Mesendoderm (in vitro differentiated cells): ENCODE measurements at regions not wholly inside any gene's neighbourhood (a gene's known extent, or its start where the extent isn't known, plus 50 kb on each side); places are given as distances from the start of the nearest gene placed in this dataset.

Experiments used
- DNase-seq: peaks from one replicate; pipeline ENCODE4 v3.0.0; 2013
- H2AK5ac ChIP-seq: 2 replicates; pipeline ENCODE4 v1.6.1; 2013; ENCODE audit warnings: low read length, inconsistent platforms
- H2BK120ac ChIP-seq: 2 replicates; pipeline ENCODE4 v1.6.1; 2013; ENCODE audit warnings: low read depth, mild to moderate bottlenecking, low read length, moderate library complexity, mixed read lengths
- H2BK15ac ChIP-seq: replicated peaks from 2 replicates; pipeline ENCODE4 v1.6.1; 2013; ENCODE audit warnings: low read depth, mild to moderate bottlenecking, moderate library complexity
- H2BK5ac ChIP-seq: 2 replicates; pipeline ENCODE4 v1.6.1; 2013; ENCODE audit warnings: low read length, inconsistent platforms
- H3K18ac ChIP-seq: 2 replicates; pipeline ENCODE4 v1.6.1; 2013; ENCODE audit warnings: mild to moderate bottlenecking, low read length, mixed read lengths
- H3K23ac ChIP-seq: one replicate; pipeline ENCODE4 v1.6.1; 2013; ENCODE audit warnings: low read length
- H3K27ac ChIP-seq: 2 replicates; pipeline ENCODE4 v1.5.1; 2013; ENCODE audit warnings: low read depth, mild to moderate bottlenecking, inconsistent platforms, low read length, moderate library complexity
- H3K27me3 ChIP-seq: 2 replicates; pipeline ENCODE4 v1.6.1; 2013; ENCODE audit warnings: low read length, control low read depth, mild to moderate bottlenecking, inconsistent platforms; ENCODE audit not compliant: insufficient read depth, poor library complexity
- H3K36me3 ChIP-seq: 2 replicates; pipeline ENCODE4 v1.6.1; 2013; ENCODE audit warnings: low read length, inconsistent platforms; ENCODE audit not compliant: control insufficient read depth, insufficient read depth
- H3K4ac ChIP-seq: one replicate; pipeline ENCODE4 v1.6.1; 2013; ENCODE audit warnings: low read depth, mild to moderate bottlenecking, low read length, moderate library complexity
- H3K4me1 ChIP-seq: 2 replicates; pipeline ENCODE4 v1.6.1; 2013; ENCODE audit warnings: low read depth, low read length, inconsistent platforms; ENCODE audit not compliant: control insufficient read depth
- H3K4me2 ChIP-seq: 2 replicates; pipeline ENCODE4 v1.6.1; 2013; ENCODE audit warnings: low read length
- H3K4me3 ChIP-seq: 2 replicates; pipeline ENCODE4 v1.5.1; 2013; ENCODE audit warnings: mild to moderate bottlenecking, low read length
- H3K56ac ChIP-seq: one replicate; pipeline ENCODE4 v1.6.1; 2013; ENCODE audit warnings: low read length
- H3K79me1 ChIP-seq: 2 replicates; pipeline ENCODE4 v1.6.1; 2013; ENCODE audit warnings: low read length, inconsistent platforms
- H3K79me2 ChIP-seq: 2 replicates; pipeline ENCODE4 v1.6.1; 2013; ENCODE audit warnings: mild to moderate bottlenecking, low read length; ENCODE audit not compliant: control insufficient read depth, insufficient read depth
- H3K9ac ChIP-seq: 2 replicates; pipeline ENCODE4 v1.6.1; 2013; ENCODE audit warnings: low read length, inconsistent platforms
- H4K5ac ChIP-seq: one replicate; pipeline ENCODE4 v1.6.1; 2013; ENCODE audit warnings: low read length
- H4K8ac ChIP-seq: one replicate; pipeline ENCODE4 v1.6.1; 2013; ENCODE audit warnings: low read depth, mild to moderate bottlenecking, control low read depth, low read length, moderate library complexity
- WGBS: extraction: QIAGEN DNeasy Blood & Tissue Kit; methylation state at CpG from one replicate; pipeline ENCODE4 v1.1.7; 2013; ENCODE audit warnings: low lambda C conversion rate, missing lambda C conversion rate; ENCODE audit not compliant: insufficient coverage; ENCODE audit errors: extremely low coverage; 5-methylcytosine and 5-hydroxymethylcytosine counted together

DNA sequence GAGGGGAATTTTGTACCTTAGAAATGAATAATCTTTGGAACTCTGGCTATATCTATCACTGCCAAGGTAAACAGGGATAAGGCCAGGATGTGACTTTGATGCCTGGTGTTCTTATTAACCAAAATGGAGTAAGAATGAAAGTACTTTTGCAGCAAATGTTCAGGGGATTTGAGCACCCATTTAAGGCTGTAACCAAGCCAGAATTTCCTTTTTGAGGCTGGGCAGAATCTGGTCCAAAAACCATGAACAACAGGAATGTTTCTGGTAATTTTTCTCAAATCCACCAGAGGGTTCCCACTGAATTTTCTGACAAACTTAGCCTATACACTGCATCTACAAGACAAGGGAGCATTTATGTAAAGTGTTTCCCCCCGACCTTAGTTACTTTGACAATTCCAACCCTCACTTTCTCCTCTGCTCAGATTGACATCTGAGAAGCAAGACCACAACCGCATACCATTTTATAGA, 120.6 kb downstream of the BAMBI start:
- Histone ChIP-seq H2BK15ac (no peak overlapping the region), H3K18ac (no peak overlapping the region), H4K5ac (no peak overlapping the region), H3K56ac (no peak overlapping the region), H3K36me3 (no peaks in the 10 kb centered on the region), H3K27me3 (no peaks in the 10 kb centered on the region), H3K4me1 (no peaks in the 10 kb centered on the region), H3K9ac (no peak overlapping the region), H3K27ac (no peak overlapping the region), H2AK5ac (no peak overlapping the region), H3K23ac (no peak overlapping the region), H4K8ac (no peak overlapping the region), H2BK120ac (no peak overlapping the region), H3K79me2 (no peaks in the 10 kb centered on the region), H3K4ac (no peak overlapping the region), H3K4me2 (no peak overlapping the region), H2BK5ac (no peak overlapping the region), H3K4me3 (no peak overlapping the region), H3K79me1 (no peaks in the 10 kb centered on the region)
- no peak for DNase-seq
- no CpG with 5 or more reads among the region's 2 CpGs for WGBS

- Histone ChIP-seq H3K4me3 (no peak overlapping the region), H3K36me3 (no peaks in the 10 kb centered on the region), H3K18ac (no peak overlapping the region), H3K4ac (no peak overlapping the region), H3K4me2 (no peak overlapping the region), H2BK120ac (no peak overlapping the region), H3K23ac (no peak overlapping the region), H2AK5ac (no peak overlapping the region), H2BK5ac (no peak overlapping the region), H3K79me2 (no peaks in the 10 kb centered on the region), H3K9ac (no peak overlapping the region), H3K27ac (no peak overlapping the region), H3K4me1 (no peaks in the 10 kb centered on the region), H3K56ac (no peak overlapping the region), H4K5ac (no peak overlapping the region), H2BK15ac (no peak overlapping the region), H3K79me1 (no peaks in the 10 kb centered on the region), H3K27me3 (no peaks in the 10 kb centered on the region), H4K8ac (no peak overlapping the region)
- no CpG with 5 or more reads among the region's 4 CpGs for WGBS
- DNase-seq, result no peak
These were observed 121.2 kb downstream of the BAMBI start for GRCh38 chr10:28798428-28798955.

GRCh38 chr10:28798964-28799363, 121.6 kb downstream of the BAMBI start:
- no peaks in the 10 kb centered on the region for H3K4me1 ChIP-seq
- no peaks in the 10 kb centered on the region for H3K79me1 ChIP-seq
- no peak overlapping the region for H3K56ac ChIP-seq
- no peak overlapping the region for H4K5ac ChIP-seq
- H3K18ac ChIP-seq, result no peak overlapping the region
- no peak overlapping the region for H2AK5ac ChIP-seq
- no peak overlapping the region for H3K4me2 ChIP-seq
- no peak overlapping the region for H3K9ac ChIP-seq
- H2BK15ac ChIP-seq, result no peak overlapping the region
- DNase-seq, result no peak
- no peak overlapping the region for H2BK5ac ChIP-seq
- WGBS, result no CpG with 5 or more reads among the region's 2 CpGs
- H3K36me3 ChIP-seq, result no peaks in the 10 kb centered on the region
- H4K8ac ChIP-seq, result no peak overlapping the region
- H3K27me3 ChIP-seq, result no peaks in the 10 kb centered on the region
- H3K79me2 ChIP-seq, result no peaks in the 10 kb centered on the region
- H3K23ac ChIP-seq, result no peak overlapping the region
- no peak overlapping the region for H3K4me3 ChIP-seq
- no peak overlapping the region for H3K27ac ChIP-seq
- no peak overlapping the region for H3K4ac ChIP-seq
- no peak overlapping the region for H2BK120ac ChIP-seq

DNA sequence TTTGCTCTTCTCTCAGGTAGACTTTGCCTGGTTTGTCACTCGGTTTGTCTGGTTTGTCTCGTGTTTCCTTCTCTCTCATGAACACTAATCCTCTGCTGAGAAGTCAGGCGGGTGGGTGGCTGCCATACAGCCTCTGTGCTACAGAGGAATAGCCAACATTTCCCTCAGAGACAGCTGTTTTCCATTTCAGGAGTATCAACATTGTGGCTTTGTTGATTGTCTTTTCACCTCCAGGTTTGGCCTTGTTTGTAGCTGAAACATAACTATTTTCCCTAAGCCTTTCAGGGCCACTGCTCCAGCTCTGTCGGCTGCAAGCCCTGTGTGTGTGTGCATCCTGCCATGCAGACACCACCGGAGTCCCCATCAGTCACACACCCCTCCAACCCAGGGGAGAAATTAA, 122.8 kb downstream of the BAMBI start:
- H3K4me1 ChIP-seq, result no peaks in the 10 kb centered on the region
- no peak overlapping the region for H4K5ac ChIP-seq
- no peak overlapping the region for H3K4me2 ChIP-seq
- WGBS, result no CpG with 5 or more reads among the region's 5 CpGs
- H3K79me1 ChIP-seq, result no peaks in the 10 kb centered on the region
- no peak overlapping the region for H3K4ac ChIP-seq
- H3K56ac ChIP-seq, result no peak overlapping the region
- no peak overlapping the region for H3K27ac ChIP-seq
- DNase-seq, result no peak
- H2BK5ac ChIP-seq, result no peak overlapping the region
- no peak overlapping the region for H4K8ac ChIP-seq
- H3K79me2 ChIP-seq, result no peaks in the 10 kb centered on the region
- no peak overlapping the region for H2BK15ac ChIP-seq
- no peak overlapping the region for H3K23ac ChIP-seq
- no peak overlapping the region for H3K18ac ChIP-seq
- no peak overlapping the region for H3K4me3 ChIP-seq
- H2AK5ac ChIP-seq, result no peak overlapping the region
- no peak overlapping the region for H2BK120ac ChIP-seq
- no peaks in the 10 kb centered on the region for H3K36me3 ChIP-seq
- no peak overlapping the region for H3K9ac ChIP-seq
- H3K27me3 ChIP-seq, result no peaks in the 10 kb centered on the region

DNA sequence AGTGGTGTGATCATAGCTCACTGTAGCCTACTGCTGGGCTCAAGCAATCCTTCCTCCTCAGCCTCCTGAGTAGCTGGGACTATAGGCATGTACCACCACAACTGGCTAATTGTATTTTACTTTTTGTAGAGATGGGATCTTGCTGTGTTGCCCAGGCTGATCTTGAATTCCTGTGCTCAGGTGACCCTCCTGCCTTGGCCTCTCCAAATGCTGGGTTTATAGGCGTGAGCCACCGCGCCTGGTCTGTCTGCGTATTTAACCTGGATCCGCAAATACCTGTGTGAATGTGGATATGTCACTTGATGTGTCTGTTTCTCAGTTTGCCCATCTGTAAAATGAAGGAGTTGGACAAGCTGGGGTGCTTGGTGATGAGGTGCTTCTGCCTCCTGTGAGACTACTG, 123.9 kb downstream of the BAMBI start:
- Histone ChIP-seq H3K4me2 (no peak overlapping the region), H3K79me2 (no peaks in the 10 kb centered on the region), H2BK15ac (no peak overlapping the region), H3K4me1 (no peaks in the 10 kb centered on the region), H2BK120ac (no peak overlapping the region), H3K18ac (no peak overlapping the region), H3K79me1 (no peaks in the 10 kb centered on the region), H3K27me3 (no peaks in the 10 kb centered on the region), H3K4me3 (no peak overlapping the region), H2AK5ac (no peak overlapping the region), H3K56ac (no peak overlapping the region), H4K8ac (no peak overlapping the region), H3K4ac (no peak overlapping the region), H2BK5ac (no peak overlapping the region), H3K27ac (no peak overlapping the region), H3K36me3 (no peaks in the 10 kb centered on the region), H3K9ac (no peak overlapping the region), H4K5ac (no peak overlapping the region), H3K23ac (no peak overlapping the region)
- WGBS, result no CpG with 5 or more reads among the region's 5 CpGs
- DNase-seq, result no peak

DNA sequence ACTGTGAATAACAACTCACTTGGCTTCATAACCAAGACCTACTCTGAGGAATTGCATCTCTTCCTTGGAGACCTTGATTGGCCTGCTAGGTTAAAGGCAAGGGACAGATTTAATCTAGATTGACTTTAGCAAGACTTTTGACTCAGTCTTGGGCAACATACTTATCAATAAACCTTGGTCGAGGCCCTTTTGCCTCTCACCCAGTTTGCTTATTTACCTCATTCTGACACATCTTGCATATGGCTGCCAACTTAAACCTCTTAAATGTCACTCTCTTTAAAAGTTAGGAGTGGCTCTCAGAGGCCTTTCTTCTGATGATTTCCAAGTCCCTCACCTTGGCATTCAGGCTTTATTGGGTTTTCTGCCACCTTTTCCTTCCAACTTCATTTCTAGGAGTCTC, 124.5 kb downstream of the BAMBI start:
- Histone ChIP-seq H3K9ac (no peak overlapping the region), H3K27me3 (no peaks in the 10 kb centered on the region), H3K4ac (no peak overlapping the region), H4K5ac (no peak overlapping the region), H2BK120ac (no peak overlapping the region), H2BK5ac (no peak overlapping the region), H4K8ac (no peak overlapping the region), H3K4me2 (no peak overlapping the region), H3K79me1 (no peaks in the 10 kb centered on the region), H2BK15ac (no peak overlapping the region), H2AK5ac (no peak overlapping the region), H3K27ac (no peak overlapping the region), H3K36me3 (no peaks in the 10 kb centered on the region), H3K18ac (no peak overlapping the region), H3K56ac (no peak overlapping the region), H3K4me3 (no peak overlapping the region), H3K23ac (no peak overlapping the region), H3K4me1 (peaks cover 4% of the 10 kb centered on the region), H3K79me2 (no peaks in the 10 kb centered on the region)
- no peak for DNase-seq
- WGBS, result no CpG with 5 or more reads among the region's 1 CpG
